OCI-LY7 (cell line): ENCODE measurements at regions not wholly inside any gene's neighbourhood (a gene's known extent, or its start where the extent isn't known, plus 50 kb on each side); places are given as distances from the start of the nearest gene placed in this dataset.

ENCODE experiments used
- BruUV-seq: library from RNA; stranded (reverse); fragments of 400-500 nt; replicated peaks from 2 replicates; lab custom pipeline; 2021; lab: Mats Ljungman, UMichigan
- CTCF ChIA-PET: fragments of 300-600 bp; sonication (Branson Sonifier 250); formaldehyde crosslinking; loops from one replicate; lab custom pipeline; 2022; ENCODE audit warnings: antibody characterized with exemption; ENCODE audit not compliant: unreplicated experiment; lab: Charles Lee
- POLR2A ChIA-PET: fragments of 300-600 bp; sonication (Branson Sonifier 250); formaldehyde crosslinking; loops from one replicate; lab custom pipeline; 2022; ENCODE audit warnings: antibody characterized with exemption; lab: Charles Lee
- DNase-seq: peaks from one replicate; pipeline ENCODE4 v3.0.0-alpha.2; 2015; ENCODE audit warnings: low spot score
- H2AFZ ChIP-seq: fragments of 200-600 bp; sonication (generic), shearing (Covaris generic); 2 replicates; pipeline ENCODE4 v1.6.1; 2014; ENCODE audit warnings: mild to moderate bottlenecking, antibody characterized with exemption, low read length, moderate library complexity
- H3K27ac ChIP-seq: fragments of 200-600 bp; sonication (generic); 2 replicates; pipeline ENCODE4 v1.5.1; 2014; ENCODE audit warnings: mixed run types, low read depth, mild to moderate bottlenecking, moderate library complexity, low read length, inconsistent platforms; ENCODE audit not compliant: poor library complexity, severe bottlenecking
- H3K36me3 ChIP-seq: fragments of 200-600 bp; sonication (generic); 2 replicates; pipeline ENCODE4 v1.6.1; 2014; ENCODE audit warnings: mild to moderate bottlenecking, antibody characterized with exemption, low read length, moderate library complexity, mixed read lengths; ENCODE audit not compliant: insufficient read depth
- H3K4me1 ChIP-seq: fragments of 200-600 bp; sonication (generic); 2 replicates; pipeline ENCODE4 v1.5.1; 2014; ENCODE audit warnings: mild to moderate bottlenecking, low read length; ENCODE audit not compliant: insufficient read depth, poor library complexity, severe bottlenecking
- H3K4me2 ChIP-seq: fragments of 200-600 bp; sonication (generic); 2 replicates; pipeline ENCODE4 v1.6.1; 2014; ENCODE audit warnings: mild to moderate bottlenecking, low read length
- H3K4me3 ChIP-seq: fragments of 200-600 bp; sonication (generic); 2 replicates; pipeline ENCODE4 v1.5.1; 2014; ENCODE audit warnings: mild to moderate bottlenecking, low read depth, low read length; ENCODE audit not compliant: poor library complexity, severe bottlenecking
- H3K79me2 ChIP-seq: fragments of 200-600 bp; sonication (generic); 2 replicates; pipeline ENCODE4 v1.6.1; 2016; ENCODE audit warnings: low read depth, mild to moderate bottlenecking, low read length, moderate library complexity, mixed read lengths; ENCODE audit not compliant: insufficient read depth
- H3K9me2 ChIP-seq: fragments of 200-600 bp; sonication (generic); 2 replicates; pipeline ENCODE4 v1.6.1; 2016; ENCODE audit warnings: mild to moderate bottlenecking, low read length, mixed read lengths; ENCODE audit not compliant: insufficient read depth
- H3K9me3 ChIP-seq: fragments of 200-600 bp; sonication (generic); 2 replicates; pipeline ENCODE4 v1.6.1; 2014; ENCODE audit warnings: mild to moderate bottlenecking, mixed run types, low read length, mixed read lengths
- H4K20me1 ChIP-seq: fragments of 200-600 bp; sonication (generic); 2 replicates; pipeline ENCODE4 v1.6.1; 2014; ENCODE audit warnings: mild to moderate bottlenecking, antibody characterized with exemption, low read length, moderate library complexity, mixed read lengths; ENCODE audit not compliant: insufficient read depth
- EZH2phosphoT487 ChIP-seq: fragments of 200-600 bp; sonication (generic); IDR thresholded peaks from 2 replicates; pipeline ENCODE4 v1.6.1; 2018; ENCODE audit warnings: low read depth, borderline replicate concordance, mild to moderate bottlenecking, mixed run types, antibody characterized with exemption, low read length, moderate library complexity, mixed read lengths
- intact Hi-C: fragments of 100-400 bp; cut with micrococcal nuclease; formaldehyde crosslinking; loops from one replicate; pipeline ENCODE4 v1.10.0; 2022; ENCODE audit not compliant: unreplicated experiment
- TF ChIP-seq, protein P1 (sequence below): fragments of 200-600 bp; sonication (generic); conservative IDR thresholded peaks from 2 replicates; pipeline ENCODE4 v1.5.1; 2014; ENCODE audit warnings: mild to moderate bottlenecking, antibody characterized with exemption, low read length, moderate library complexity, mixed read lengths

DNA sequence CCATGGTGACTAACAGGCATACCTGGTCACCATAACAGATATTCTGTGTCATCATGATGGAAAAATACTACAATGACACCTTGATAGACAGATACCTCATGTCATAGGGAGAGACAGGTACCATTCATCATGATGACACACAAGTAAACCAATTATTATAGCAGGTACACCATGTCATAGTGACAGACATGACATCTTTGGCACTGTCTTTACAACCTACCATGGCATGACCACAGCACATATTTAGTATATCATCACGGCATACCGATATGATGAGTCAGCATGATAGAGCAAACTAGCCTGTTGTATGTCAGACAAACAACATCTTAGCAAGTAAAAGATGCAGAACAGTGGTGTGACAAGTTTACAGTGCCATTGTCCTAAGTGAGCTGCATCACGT, 101.3 kb upstream of the KLHL29 start:
- no peak for DNase-seq
- Histone ChIP-seq H3K9me3 (no peaks in the 10 kb centered on the region), H3K4me3 (no peak overlapping the region), H3K27ac (no peak overlapping the region), H4K20me1 (no peaks in the 10 kb centered on the region), H2AFZ (no peak overlapping the region), H3K79me2 (no peaks in the 10 kb centered on the region), H3K36me3 (no peaks in the 10 kb centered on the region), H3K4me2 (no peak overlapping the region), H3K4me1 (no peaks in the 10 kb centered on the region), H3K9me2 (no peaks in the 10 kb centered on the region)
- TF ChIP-seq EZH2phosphoT487 = no peak
- TF ChIP-seq, protein P1, sequence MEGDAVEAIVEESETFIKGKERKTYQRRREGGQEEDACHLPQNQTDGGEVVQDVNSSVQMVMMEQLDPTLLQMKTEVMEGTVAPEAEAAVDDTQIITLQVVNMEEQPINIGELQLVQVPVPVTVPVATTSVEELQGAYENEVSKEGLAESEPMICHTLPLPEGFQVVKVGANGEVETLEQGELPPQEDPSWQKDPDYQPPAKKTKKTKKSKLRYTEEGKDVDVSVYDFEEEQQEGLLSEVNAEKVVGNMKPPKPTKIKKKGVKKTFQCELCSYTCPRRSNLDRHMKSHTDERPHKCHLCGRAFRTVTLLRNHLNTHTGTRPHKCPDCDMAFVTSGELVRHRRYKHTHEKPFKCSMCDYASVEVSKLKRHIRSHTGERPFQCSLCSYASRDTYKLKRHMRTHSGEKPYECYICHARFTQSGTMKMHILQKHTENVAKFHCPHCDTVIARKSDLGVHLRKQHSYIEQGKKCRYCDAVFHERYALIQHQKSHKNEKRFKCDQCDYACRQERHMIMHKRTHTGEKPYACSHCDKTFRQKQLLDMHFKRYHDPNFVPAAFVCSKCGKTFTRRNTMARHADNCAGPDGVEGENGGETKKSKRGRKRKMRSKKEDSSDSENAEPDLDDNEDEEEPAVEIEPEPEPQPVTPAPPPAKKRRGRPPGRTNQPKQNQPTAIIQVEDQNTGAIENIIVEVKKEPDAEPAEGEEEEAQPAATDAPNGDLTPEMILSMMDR = no peak
- BruUV-seq = no TSS peak
- CTCF ChIA-PET = no interaction called here
- intact Hi-C loops = no loop called here
- POLR2A ChIA-PET = interaction anchor here (0.6 kb wide), 1 partner anchor 341 kb away, joined by 3 read pairs; no protein-coding TSS in a partner anchor

DNA sequence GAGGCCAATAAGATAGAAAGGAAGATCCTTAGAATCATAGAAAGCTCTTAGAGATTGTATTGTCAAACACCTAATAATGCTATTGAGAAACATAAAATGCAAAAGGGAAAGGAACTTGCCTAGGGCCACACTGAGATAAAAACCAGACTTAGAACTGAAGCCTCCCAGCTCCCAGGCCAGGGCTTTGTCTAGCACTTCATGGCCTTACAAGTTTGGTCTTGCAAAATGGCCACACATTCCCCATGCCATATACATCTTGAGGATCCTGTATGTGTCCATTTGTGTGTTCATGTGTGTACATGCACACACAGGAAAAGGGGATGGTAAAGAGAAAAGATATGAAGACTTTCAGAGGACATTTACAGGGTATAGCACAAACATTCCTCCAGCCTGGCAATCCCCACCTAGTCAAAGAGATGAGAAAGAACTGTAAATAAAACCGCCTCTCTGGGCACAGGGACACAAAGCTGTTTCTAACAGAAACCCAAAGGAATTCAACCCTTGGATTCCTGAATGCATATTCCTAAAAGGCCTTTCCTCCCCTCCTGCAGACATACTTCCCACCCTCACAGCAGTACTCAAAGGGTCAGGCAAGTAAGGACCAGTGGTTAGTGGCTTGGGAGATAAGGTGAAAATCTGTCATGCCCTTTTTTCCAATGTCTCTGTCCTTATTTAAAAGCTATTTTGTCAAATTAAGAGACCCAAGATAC, 99.7 kb upstream of the KLHL29 start:
- Histone ChIP-seq H3K9me3 (no peaks in the 10 kb centered on the region), H4K20me1 (no peaks in the 10 kb centered on the region)
- intact Hi-C loops = no loop called here

More for the DNA sequence above, 99.7 kb upstream of the KLHL29 start:
- Histone ChIP-seq H3K4me1 (no peaks in the 10 kb centered on the region), H3K4me2 (no peak overlapping the region), H3K36me3 (no peaks in the 10 kb centered on the region), H3K4me3 (no peak overlapping the region), H3K9me2 (no peaks in the 10 kb centered on the region), H2AFZ (no peak overlapping the region), H3K79me2 (no peaks in the 10 kb centered on the region), H3K27ac (no peak overlapping the region)
- no TSS peak for BruUV-seq
- no peak for TF ChIP-seq EZH2phosphoT487
- TF ChIP-seq, protein P1 = no peak
- DNase-seq = no peak
- POLR2A ChIA-PET = no interaction called here
- CTCF ChIA-PET = no interaction called here
